ENCODE measurements at regions not wholly inside any gene's neighbourhood (a gene's known extent, or its start where the extent isn't known, plus 50 kb on each side); places are given as distances from the start of the nearest gene placed in this dataset.
"Not testable (repeated sequence)": the region's sequence is repeated elsewhere in the genome, so short reads cannot be mapped to it uniquely, and the experiment has no call there.

DNA sequence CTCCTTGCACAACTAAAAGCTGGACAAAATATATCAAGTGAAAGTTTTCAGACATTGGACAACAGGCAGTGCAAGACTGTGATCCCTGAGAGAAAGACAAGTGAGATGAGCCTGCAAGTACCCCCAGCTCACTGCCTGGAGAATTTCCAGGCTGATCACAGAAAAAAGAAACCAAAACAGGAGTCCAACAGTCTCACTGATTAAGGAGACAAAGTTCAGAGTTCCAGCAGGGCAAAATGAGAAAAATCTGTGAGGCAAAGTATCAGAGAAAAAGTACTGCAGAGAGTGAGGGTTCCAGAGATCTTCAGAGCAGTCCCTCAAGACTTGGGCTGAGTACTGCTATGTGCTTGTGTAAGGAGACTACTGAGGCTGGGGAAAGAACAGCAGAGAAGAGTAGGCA lies 56.0 kb upstream of the PRSS3 start:
- TF ChIP-seq, protein P1, sequence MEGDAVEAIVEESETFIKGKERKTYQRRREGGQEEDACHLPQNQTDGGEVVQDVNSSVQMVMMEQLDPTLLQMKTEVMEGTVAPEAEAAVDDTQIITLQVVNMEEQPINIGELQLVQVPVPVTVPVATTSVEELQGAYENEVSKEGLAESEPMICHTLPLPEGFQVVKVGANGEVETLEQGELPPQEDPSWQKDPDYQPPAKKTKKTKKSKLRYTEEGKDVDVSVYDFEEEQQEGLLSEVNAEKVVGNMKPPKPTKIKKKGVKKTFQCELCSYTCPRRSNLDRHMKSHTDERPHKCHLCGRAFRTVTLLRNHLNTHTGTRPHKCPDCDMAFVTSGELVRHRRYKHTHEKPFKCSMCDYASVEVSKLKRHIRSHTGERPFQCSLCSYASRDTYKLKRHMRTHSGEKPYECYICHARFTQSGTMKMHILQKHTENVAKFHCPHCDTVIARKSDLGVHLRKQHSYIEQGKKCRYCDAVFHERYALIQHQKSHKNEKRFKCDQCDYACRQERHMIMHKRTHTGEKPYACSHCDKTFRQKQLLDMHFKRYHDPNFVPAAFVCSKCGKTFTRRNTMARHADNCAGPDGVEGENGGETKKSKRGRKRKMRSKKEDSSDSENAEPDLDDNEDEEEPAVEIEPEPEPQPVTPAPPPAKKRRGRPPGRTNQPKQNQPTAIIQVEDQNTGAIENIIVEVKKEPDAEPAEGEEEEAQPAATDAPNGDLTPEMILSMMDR (IDR thresholded peaks at IDR 0.05), result no peak
- Histone ChIP-seq H3K9me3 (peaks cover 0 to 7% of the 10 kb centered on the region in 2 donors), H3K36me3 (no peaks in the 10 kb centered on the region), H3K27me3 (no peaks in the 10 kb centered on the region), H3K4me3 (no peak overlapping the region), H3K27ac (no peak overlapping the region), H3K4me1 (no peaks in the 10 kb centered on the region)
- no peak for DNase-seq (ENCODE audit: low spot score)

- Histone ChIP-seq H3K36me3 (no peaks in the 10 kb centered on the region), H3K27ac (no peak overlapping the region), H3K9me3 (peaks cover 0 to 7% of the 10 kb centered on the region in 2 donors), H3K4me3 (no peak overlapping the region), H3K27me3 (no peaks in the 10 kb centered on the region), H3K4me1 (no peaks in the 10 kb centered on the region)
- TF ChIP-seq, protein P1 (IDR thresholded peaks at IDR 0.05), result no peak
- DNase-seq (ENCODE audit: low spot score), result no peak
Measured at GRCh38 chr9:33740075-33740474, 55.3 kb upstream of the PRSS3 start.

DNA sequence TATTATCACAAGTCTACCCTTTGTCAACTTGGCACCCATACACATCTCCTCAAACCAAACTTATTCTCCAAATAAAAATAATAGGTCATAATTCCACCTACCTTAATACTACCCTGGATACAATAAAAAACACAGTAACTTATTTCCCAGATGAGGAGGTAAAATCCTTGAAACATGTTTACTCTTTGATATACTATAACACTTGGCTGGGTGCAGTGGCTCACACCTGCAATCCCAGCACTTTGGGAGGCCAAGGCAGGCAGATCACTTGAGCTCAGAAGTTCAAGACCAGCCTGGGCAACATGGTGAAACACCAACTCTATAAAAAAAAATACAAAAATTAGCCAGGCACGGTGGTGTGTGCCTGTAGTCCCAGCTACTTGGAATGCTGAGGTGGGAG lies 54.4 kb upstream of the PRSS3 start:
- H3K4me3 ChIP-seq; H3K4me1 ChIP-seq; H3K36me3 ChIP-seq; H3K9me3 ChIP-seq; H3K27ac ChIP-seq; H3K27me3 ChIP-seq; DNase-seq (ENCODE audit: low spot score): not testable (repeated sequence)

GRCh38 chr9:33742051-33742450 lies 53.3 kb upstream of the PRSS3 start:
- Histone ChIP-seq H3K4me1 (no peaks in the 10 kb centered on the region), H3K9me3 (peaks cover 0 to 7% of the 10 kb centered on the region in 2 donors), H3K4me3 (no peak overlapping the region), H3K27me3 (no peaks in the 10 kb centered on the region), H3K36me3 (no peaks in the 10 kb centered on the region), H3K27ac (no peak overlapping the region)
- TF ChIP-seq, protein P1 (IDR thresholded peaks at IDR 0.05), result no peak
- DNase-seq (ENCODE audit: low spot score), result no peak

- no peaks in the 10 kb centered on the region for H3K36me3 ChIP-seq
- no peaks in the 10 kb centered on the region for H3K27me3 ChIP-seq
- TF ChIP-seq, protein P1 (IDR thresholded peaks at IDR 0.05), result no peak
- H3K4me1 ChIP-seq, result no peaks in the 10 kb centered on the region
- no peak overlapping the region for H3K4me3 ChIP-seq
- no peak overlapping the region for H3K27ac ChIP-seq
- H3K9me3 ChIP-seq, result peaks cover 0 to 7% of the 10 kb centered on the region in 2 donors
- no peak for DNase-seq (ENCODE audit: low spot score)
Measured at GRCh38 chr9:33742519-33742918, 52.8 kb upstream of the PRSS3 start.

All from right atrium auricular region (tissue), 2 donors.